SK-N-SH (cell line): ENCODE measurements at regions not wholly inside any gene's neighbourhood (a gene's known extent, or its start where the extent isn't known, plus 50 kb on each side); places are given as distances from the start of the nearest gene placed in this dataset.

ENCODE experiments used
- EP300 ChIP-seq, 2 experiments: IDR thresholded peaks; 2 replicates each; pipeline versions ENCODE4 v1.4.0 to v1.6.1; 2012; ENCODE audit warnings: borderline replicate concordance in 1 of 2, low read depth in 1 of 2, low read length in 1 of 2
- MXI1 ChIP-seq: IDR thresholded peaks from 2 replicates; pipeline ENCODE4 v1.6.1; 2012; ENCODE audit warnings: mild to moderate bottlenecking, low read depth, low read length, improper control_type of control experiment
- POLR2AphosphoS5 ChIP-seq: IDR thresholded peaks from 2 replicates; pipeline ENCODE4 v1.6.1; 2012; ENCODE audit warnings: low read depth, low read length
- RAD21 ChIP-seq: IDR thresholded peaks from 2 replicates; pipeline ENCODE4 v1.6.1; 2012; ENCODE audit warnings: mild to moderate bottlenecking, low read length
- RCOR1 ChIP-seq: fragments of 150-350 bp; IDR thresholded peaks from 2 replicates; pipeline ENCODE4 v1.6.1; 2017; ENCODE audit warnings: antibody characterized with exemption, low read length
- RFX5 ChIP-seq: IDR thresholded peaks from 2 replicates; pipeline ENCODE4 v1.6.1; 2012; ENCODE audit warnings: mild to moderate bottlenecking, improper control_type of control experiment, low read length
- SIN3A ChIP-seq: IDR thresholded peaks from 2 replicates; pipeline ENCODE4 v1.6.1; 2012; ENCODE audit warnings: low read depth, mild to moderate bottlenecking, low read length, moderate library complexity, borderline replicate concordance
- SMC3 ChIP-seq: IDR thresholded peaks from 2 replicates; pipeline ENCODE4 v1.6.1; 2012; ENCODE audit warnings: low read depth, low read length, improper control_type of control experiment
- TCF12 ChIP-seq: IDR thresholded peaks from 2 replicates; pipeline ENCODE4 v1.4.0; 2012
- TF ChIP-seq, protein P1 (sequence below): IDR thresholded peaks from 2 replicates; pipeline ENCODE4 v1.4.0; 2012; ENCODE audit warnings: low read depth, borderline replicate concordance
- TF ChIP-seq, protein P2 (sequence below): IDR thresholded peaks from 2 replicates; pipeline ENCODE4 v1.6.1; 2012; ENCODE audit warnings: mild to moderate bottlenecking, low read depth, low read length, moderate library complexity
- TF ChIP-seq, protein P3 (sequence below): fragments of 150-350 bp; IDR thresholded peaks from 2 replicates; pipeline ENCODE4 v1.6.1; 2016; ENCODE audit warnings: mild to moderate bottlenecking, low read depth, low read length
- TF ChIP-seq, protein P4 (sequence below): fragments of 150-350 bp; IDR thresholded peaks from 2 replicates; pipeline ENCODE4 v1.6.1; 2017; ENCODE audit warnings: antibody characterized with exemption, low read length, low read depth, borderline replicate concordance
- TF ChIP-seq, protein P5 (sequence below): fragments of 200-600 bp; sonication (generic); IDR thresholded peaks from 2 replicates; pipeline ENCODE4 v1.6.1; 2017; ENCODE audit warnings: antibody characterized with exemption, mild to moderate bottlenecking, moderate library complexity

DNA sequence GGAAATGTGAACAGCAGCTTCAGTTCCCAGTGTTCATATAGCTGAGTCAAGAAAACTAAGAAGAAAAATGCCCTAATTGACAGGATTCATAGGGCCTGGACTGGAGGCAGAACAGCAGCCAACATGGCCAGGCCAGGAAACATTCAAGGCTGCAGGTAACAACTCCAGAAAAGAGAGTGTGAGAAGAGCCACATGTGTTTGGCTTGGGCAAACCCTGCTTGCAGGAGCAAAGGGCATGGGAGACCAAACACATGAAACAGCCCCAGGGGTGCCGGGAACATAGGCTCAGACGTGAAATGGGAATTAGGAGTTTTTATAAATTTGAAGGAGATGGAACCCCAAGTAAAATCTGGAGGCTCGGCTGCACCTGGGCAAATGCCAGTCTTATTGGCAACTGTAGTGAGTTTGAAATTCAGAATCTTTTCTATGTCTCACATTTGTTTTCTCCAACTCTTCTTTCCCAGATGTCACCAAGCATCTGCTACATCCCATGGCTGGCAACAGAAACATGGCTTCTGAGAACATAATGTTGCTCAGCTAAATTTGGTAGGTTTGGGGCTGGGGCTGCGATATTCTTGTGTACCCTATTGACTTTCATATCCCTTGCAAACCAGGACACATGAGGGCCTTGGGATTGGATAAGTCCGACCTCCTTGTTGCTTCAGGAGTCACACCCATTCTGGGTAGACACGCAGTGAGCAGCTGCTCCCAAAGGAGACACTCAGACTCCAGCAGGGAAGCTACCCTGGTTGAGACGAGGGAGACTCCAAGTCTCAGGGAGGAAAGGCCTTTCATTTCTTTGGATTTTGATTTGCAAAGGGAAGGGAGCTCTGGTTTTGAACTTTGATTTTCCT lies 98.9 kb upstream of the CLSTN2 start:
- TF ChIP-seq RCOR1 (no peak), SMC3 (no peak), SIN3A (no peak), EP300 (IDR thresholded peaks at IDR 0.05; ENCODE audit: borderline replicate concordance in 1 of 2, low read depth in 1 of 2, low read length in 1 of 2) (no peak), RAD21 (no peak), RFX5 (no peak), POLR2AphosphoS5 (no peak), MXI1 (no peak), TCF12 (no peak)
- TF ChIP-seq, protein P1, sequence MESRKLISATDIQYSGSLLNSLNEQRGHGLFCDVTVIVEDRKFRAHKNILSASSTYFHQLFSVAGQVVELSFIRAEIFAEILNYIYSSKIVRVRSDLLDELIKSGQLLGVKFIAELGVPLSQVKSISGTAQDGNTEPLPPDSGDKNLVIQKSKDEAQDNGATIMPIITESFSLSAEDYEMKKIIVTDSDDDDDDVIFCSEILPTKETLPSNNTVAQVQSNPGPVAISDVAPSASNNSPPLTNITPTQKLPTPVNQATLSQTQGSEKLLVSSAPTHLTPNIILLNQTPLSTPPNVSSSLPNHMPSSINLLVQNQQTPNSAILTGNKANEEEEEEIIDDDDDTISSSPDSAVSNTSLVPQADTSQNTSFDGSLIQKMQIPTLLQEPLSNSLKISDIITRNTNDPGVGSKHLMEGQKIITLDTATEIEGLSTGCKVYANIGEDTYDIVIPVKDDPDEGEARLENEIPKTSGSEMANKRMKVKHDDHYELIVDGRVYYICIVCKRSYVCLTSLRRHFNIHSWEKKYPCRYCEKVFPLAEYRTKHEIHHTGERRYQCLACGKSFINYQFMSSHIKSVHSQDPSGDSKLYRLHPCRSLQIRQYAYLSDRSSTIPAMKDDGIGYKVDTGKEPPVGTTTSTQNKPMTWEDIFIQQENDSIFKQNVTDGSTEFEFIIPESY = no peak
- TF ChIP-seq, protein P2, sequence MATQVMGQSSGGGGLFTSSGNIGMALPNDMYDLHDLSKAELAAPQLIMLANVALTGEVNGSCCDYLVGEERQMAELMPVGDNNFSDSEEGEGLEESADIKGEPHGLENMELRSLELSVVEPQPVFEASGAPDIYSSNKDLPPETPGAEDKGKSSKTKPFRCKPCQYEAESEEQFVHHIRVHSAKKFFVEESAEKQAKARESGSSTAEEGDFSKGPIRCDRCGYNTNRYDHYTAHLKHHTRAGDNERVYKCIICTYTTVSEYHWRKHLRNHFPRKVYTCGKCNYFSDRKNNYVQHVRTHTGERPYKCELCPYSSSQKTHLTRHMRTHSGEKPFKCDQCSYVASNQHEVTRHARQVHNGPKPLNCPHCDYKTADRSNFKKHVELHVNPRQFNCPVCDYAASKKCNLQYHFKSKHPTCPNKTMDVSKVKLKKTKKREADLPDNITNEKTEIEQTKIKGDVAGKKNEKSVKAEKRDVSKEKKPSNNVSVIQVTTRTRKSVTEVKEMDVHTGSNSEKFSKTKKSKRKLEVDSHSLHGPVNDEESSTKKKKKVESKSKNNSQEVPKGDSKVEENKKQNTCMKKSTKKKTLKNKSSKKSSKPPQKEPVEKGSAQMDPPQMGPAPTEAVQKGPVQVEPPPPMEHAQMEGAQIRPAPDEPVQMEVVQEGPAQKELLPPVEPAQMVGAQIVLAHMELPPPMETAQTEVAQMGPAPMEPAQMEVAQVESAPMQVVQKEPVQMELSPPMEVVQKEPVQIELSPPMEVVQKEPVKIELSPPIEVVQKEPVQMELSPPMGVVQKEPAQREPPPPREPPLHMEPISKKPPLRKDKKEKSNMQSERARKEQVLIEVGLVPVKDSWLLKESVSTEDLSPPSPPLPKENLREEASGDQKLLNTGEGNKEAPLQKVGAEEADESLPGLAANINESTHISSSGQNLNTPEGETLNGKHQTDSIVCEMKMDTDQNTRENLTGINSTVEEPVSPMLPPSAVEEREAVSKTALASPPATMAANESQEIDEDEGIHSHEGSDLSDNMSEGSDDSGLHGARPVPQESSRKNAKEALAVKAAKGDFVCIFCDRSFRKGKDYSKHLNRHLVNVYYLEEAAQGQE = no peak
- TF ChIP-seq, protein P3, sequence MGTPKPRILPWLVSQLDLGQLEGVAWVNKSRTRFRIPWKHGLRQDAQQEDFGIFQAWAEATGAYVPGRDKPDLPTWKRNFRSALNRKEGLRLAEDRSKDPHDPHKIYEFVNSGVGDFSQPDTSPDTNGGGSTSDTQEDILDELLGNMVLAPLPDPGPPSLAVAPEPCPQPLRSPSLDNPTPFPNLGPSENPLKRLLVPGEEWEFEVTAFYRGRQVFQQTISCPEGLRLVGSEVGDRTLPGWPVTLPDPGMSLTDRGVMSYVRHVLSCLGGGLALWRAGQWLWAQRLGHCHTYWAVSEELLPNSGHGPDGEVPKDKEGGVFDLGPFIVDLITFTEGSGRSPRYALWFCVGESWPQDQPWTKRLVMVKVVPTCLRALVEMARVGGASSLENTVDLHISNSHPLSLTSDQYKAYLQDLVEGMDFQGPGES = no peak
- TF ChIP-seq, protein P4, sequence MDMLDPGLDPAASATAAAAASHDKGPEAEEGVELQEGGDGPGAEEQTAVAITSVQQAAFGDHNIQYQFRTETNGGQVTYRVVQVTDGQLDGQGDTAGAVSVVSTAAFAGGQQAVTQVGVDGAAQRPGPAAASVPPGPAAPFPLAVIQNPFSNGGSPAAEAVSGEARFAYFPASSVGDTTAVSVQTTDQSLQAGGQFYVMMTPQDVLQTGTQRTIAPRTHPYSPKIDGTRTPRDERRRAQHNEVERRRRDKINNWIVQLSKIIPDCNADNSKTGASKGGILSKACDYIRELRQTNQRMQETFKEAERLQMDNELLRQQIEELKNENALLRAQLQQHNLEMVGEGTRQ = no peak
- TF ChIP-seq, protein P5, sequence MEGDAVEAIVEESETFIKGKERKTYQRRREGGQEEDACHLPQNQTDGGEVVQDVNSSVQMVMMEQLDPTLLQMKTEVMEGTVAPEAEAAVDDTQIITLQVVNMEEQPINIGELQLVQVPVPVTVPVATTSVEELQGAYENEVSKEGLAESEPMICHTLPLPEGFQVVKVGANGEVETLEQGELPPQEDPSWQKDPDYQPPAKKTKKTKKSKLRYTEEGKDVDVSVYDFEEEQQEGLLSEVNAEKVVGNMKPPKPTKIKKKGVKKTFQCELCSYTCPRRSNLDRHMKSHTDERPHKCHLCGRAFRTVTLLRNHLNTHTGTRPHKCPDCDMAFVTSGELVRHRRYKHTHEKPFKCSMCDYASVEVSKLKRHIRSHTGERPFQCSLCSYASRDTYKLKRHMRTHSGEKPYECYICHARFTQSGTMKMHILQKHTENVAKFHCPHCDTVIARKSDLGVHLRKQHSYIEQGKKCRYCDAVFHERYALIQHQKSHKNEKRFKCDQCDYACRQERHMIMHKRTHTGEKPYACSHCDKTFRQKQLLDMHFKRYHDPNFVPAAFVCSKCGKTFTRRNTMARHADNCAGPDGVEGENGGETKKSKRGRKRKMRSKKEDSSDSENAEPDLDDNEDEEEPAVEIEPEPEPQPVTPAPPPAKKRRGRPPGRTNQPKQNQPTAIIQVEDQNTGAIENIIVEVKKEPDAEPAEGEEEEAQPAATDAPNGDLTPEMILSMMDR = no peak
